ENCODE measurements at regions not wholly inside any gene's neighbourhood (a gene's known extent, or its start where the extent isn't known, plus 50 kb on each side); places are given as distances from the start of the nearest gene placed in this dataset.
"Not testable (repeated sequence)": the region's sequence is repeated elsewhere in the genome, so short reads cannot be mapped to it uniquely, and the experiment has no call there.

DNA sequence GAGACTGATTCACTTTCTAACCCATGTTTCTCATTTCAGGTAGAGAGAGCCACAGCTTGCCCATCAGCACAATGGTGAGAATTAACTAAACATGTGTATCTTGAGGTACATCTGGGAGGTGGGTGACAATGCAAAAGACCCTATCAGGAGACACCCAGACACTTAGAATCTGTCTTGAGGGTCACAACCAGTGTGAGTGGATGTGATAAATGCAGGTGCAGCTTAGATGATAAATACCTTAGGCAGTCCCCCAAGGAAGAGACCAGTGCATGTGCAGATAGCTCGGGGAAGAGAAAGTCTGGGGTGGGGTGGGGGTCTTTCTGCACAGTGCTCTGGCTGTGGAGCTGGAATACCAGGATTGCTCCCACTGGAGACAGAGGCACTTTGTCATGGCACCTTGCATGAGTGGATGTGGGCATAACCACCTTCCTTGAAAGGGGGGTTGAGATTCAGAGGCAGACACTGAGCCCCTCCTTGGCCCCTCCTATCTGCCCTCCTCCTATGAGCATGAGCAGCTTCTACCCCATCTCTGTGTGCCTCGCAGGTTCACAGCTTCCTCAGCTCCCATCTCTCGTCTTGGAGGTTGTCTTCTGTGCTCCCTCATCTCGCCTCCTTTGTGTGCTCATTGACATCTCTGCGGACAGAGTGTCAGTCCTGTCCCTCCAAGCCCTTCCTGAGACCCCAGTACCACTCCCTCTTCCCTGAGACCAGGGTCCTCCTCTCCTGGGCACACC, 349.8 kb downstream of the TCERG1L start:
- DNase-seq, result no peak

DNA sequence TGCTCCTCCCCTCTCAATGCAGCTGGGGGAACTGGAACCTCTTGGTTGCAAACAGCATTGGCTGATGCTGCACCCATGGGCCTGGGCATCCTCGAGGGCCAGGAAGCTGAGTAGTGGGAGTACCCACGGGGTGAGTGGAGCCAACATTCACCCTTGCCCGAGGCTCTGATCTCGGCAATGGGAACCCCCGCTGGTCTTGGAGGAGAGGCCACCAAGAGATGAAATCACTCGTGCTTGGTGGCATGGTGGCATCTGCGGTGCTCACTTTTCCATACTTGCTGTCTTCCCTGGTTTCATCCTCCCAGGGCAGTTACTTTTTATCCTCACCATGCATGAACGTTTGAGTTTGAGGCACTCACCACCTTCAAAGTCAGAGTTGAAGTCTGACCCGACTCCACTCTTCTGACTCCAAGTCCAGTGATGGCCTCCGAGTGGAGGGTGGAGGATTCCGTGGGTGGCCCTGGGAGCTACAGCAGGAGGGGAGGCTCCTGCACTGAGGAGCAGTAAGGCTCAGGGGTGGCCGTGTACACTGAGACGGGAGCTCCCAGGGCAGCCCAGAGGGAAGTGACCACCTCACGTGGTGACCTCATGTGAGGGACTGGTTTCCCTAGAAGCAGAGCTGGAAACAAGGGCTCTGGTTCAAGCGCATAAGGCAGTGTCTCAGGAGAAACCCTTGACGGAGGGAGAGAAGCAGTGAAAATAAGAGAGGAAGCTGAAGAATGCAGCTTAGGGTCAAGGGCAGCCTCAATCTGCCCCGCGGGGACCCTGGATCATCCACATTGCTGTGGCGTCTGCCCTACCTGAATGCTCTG, 349.1 kb downstream of the TCERG1L start:
- no peak for DNase-seq

DNA sequence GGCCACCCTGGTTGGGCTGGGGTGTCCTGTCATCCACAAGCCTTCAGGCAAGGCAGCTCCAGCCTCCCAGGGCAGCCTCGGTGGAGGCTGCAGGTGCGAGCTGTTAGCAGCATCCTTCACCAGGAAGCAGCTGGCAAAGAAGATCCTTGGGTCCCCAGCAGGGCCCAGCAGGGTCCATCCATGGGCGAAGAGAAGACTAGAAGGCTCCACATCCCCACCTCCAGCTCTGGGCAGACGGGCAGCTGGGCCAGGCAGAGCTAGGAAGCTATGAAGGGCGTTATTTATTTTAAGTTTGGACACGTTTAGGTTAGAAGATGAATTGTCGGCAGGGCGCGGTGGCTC, 348.5 kb downstream of the TCERG1L start:
- no peak for DNase-seq

DNA sequence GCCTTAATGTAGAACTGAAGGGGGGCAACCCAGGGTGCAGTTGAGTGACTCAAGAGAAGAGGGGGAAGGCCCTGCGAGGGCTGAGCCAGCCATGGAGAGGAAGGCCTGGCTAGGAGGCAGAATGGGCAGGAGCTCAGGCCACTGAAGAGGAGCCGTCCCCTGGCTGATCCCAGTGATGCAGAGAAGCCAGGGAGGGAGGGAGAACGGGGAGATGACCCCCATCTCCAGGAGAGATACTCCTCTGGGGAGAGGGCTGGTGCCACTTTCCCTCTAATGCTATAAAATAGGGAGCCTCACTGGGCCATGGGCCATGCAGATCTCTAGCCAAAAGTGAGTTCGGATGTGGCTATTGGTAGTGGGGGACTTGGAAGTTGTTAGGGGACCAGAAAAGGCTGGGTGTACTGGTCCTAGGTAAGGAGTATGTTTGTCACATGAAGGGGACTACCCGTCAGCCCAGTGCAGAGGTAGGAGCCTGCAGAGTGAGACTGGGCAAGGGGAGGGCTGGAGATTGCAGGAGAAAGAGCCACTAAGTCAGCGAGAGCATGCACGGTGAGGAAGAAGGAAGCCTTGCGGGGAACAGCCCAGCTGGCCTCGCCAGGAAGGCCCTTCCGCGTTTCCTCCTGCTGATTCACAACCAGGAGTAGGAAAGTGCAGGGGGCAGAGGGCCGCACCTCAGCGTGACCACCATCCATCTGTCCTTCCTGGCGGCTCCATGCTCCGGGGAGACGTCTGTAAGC, 347.6 kb downstream of the TCERG1L start:
- DNase-seq, result no peak

DNA sequence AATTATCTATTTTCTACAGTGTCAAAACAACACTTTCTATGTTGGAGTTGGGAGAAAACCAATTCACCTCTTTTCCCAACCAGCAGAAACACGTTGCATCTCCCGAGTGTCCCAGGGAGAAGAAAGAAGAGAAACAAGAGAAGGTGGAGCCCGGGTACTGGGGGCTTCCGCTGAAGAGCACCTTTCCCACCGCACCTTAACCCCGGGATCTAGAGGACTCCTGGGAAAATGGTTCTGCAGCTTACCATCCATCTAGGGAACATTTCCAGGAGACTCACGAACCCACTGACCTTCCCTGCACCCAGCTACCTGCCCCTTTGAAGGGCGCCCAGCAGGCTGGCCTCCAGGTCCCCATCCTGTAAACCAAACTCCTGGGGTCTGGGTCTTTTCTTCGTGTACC, 346.8 kb downstream of the TCERG1L start:
- no peak for DNase-seq

DNA sequence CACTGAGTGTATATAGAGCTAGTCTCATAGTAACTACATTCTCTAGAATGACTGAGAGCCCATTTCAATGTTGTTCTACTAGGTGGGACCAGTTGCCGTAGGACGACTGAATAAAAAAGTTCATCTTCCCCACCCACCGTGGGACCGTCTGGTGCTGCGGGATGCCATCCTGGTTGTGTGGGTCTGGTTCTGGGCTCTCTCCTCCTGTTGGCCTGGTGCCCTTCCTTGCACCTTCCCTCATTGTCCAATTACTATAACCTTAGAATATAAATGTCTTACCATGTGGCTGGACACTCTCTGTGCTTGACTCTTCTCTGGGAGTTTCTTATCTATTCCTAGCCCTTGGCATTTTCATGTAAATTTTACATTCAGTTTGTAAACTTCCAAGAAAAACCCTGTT, 344.4 kb downstream of the TCERG1L start:
- no peak for DNase-seq

DNA sequence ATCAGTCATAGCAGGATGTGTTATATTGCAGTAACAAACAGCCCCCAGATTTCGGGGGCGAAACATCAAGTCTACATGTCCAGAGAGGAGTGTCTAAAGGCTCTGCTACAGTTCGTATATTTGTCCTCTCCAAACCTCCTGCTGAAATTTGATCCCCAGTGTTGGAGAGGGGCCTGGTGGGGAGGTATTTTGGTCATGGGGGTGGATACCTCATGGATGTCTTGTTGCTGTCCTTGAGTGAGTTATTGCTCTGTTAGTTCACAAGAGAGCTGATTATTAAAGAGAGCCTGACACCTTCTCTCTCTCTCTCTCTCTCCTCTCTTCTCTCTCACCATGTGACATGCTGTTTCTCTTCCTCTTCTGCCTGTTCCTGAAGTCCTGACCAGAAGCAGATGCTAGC, 343.7 kb downstream of the TCERG1L start:
- DNase-seq, result no peak

DNA sequence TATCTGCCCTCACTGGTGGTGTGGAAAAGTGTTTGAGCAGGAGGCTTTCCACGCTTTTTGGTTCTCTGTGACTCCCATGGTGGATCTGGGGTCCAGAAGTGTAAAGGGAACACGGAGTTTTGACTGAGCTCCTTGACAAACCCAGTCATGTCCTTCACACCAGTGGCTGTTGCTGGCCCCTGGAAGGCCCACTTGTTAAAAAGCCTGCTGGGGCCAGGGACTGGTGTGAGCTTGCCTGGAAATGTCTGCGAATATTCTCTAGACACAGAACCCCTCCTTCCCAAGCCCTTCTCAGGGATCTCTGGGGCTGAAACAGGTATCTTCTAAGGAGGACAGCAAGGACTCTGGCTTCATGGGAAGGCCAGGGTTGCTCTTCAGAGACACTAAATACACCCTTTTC, 343.0 kb downstream of the TCERG1L start:
- DNase-seq, result no peak

DNA sequence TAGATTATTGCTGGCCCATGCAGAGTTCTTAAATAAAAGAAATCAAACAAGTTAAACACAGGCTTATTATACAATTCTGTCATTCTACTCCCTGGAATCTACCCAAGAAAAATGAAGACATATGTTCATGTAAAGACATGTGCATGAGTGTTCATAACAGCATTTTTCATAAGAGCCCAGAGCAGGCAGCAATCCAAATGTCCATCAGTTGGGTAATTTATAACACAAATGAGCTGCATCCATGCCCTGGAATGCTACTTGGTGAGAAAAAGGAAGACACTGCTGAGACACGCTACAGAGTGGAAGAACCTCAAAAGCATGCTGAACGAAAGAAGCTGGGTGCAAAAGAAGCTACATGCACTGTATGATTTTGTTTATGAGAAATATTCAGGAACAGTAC, 342.6 kb downstream of the TCERG1L start:
- DNase-seq, result no peak

DNA sequence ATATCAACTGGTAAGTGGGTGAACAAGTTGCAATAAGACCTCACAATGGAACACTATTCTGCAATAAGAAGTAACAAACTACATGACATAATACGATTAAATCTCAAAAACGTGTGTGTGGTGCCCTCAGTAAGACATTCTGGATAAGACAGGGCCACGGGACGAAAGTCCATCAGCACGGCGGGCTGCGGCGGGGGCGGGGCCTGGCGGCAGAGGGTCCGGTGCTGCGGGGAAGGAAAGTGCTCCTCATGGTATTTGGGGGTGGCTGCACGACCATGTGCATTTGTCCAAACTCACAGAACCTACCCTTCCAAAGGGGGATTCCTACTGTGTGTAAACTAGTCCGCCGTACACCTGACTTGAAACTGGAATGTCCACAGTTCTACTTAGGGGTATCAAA, 341.8 kb downstream of the TCERG1L start:
- DNase-seq, result no peak

DNA sequence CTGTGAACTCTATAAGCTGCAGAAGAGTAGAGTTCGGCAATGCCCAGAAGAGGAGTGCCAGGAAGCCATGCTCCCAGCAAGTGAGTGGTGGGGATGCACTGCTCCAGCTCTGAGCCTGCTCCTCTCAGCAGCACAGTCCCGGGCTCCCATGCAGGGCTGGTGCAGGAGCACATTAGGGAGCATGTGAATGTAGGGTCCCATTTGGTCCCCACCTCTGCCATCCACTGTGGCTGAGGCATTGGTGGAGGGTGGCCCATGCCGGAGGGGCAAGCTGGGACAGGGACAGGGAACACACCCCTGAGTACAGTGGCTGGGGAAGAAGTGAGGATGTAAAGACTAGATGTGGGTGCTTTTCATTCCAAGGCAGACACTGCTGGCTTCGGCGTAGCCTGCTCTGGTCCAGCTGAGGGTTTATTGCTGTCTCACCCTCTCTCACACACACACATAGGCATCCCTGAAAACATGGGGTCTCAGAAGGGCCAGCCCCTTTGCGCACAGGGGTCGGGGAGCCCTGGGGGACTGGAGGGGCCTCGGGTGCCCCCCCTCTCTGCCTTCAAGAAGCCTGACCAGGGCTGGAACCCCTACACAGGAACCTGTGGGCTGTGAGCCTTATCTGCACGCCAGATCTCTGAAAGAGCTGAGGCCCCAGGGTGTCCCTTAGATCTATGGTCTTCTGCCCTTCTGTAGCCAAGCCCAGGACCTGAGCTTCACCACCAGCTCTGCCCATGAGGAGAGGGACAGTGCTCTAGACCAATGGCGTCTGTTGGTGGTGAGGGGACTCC, 341.0 kb downstream of the TCERG1L start:
- no peak for DNase-seq

DNA sequence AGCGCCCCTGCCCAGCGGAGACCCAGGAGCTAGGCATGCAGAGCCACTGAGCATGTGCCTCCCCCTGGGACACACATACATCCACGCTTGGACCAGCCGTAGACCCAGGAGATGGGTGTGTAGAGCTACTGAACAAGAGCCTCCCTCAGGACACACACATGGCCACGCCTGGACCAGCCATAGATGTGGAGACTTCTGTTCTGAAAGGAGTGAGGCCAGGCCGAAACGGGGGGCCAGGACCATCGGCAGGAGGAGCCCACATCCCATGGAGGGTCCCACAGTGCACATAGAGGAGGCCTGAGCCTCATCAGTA, 340.4 kb downstream of the TCERG1L start:
- no peak for DNase-seq

DNA sequence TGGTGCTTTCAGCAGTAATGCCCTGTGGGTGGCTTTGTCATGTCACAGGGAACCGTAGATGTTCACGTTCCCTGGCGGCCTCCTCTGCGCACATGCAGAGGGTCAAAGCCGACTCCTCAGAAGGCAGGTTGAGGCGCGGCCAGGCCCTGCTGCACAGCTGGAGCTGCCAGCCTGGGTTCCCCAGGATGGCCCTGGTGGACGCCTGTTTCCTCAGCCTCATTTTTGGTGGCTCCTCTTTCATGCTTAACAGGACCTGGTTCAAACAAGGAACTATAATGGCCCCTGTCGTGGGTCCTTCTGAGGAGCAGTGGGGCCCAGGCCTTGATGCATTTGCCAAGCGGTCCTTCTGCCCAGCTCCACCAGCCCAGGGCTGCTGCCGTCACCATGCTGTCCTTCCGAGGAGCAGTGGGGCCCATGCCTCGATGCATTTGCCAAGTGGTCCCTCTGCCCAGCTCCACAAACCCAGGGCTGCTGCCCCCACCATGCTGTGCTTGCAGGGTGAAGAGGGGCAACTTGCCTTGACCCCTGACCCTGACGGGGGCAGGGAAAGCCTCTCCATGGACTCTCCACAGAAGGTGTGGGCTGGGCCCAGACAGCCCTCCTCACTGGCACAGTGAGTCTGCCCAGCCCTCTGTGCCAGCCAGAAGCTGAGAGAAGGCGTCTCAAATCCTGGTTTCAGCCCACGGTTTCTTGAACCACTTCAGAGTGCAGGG, 338.2 kb downstream of the TCERG1L start:
- no peak for DNase-seq

DNA sequence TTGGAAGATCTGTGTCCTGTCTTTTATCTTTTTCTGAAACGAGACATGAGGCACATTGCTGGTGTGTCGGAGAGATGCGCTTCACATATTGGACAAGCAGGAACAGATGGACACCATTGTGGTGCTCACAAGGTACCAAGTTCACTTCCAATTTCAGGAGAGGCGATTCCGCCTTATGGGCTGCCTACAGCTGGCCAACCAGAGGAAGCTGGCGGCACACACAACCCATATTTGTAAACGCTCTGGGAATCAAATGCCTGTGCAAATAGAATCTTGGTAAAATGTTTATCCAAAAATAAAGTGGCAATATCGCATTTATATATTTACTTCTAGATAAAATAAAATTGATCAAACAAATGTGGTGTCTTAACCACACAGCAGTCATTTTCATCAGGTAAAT, 337.4 kb downstream of the TCERG1L start:
- DNase-seq, result no peak

DNA sequence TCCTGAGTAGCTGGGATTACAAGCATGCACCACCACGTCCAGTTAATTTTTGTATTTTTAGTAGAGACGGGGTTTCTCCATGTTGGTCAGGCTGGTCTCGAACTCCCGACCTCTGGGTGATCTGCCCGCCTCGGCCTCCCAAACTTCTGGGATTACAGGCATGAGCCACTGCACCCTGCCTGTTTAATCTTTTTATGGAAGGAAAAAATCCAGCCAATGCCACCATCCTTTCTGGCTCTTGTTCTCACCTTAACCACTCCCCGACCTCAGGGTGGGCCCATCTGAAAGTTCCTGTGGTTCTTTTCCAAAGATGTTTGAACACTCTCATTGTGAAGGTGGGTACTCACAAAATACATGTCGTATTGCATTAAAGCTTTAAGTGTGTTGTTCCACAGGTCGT, 336.2 kb downstream of the TCERG1L start:
- DNase-seq, result not testable (repeated sequence)

DNA sequence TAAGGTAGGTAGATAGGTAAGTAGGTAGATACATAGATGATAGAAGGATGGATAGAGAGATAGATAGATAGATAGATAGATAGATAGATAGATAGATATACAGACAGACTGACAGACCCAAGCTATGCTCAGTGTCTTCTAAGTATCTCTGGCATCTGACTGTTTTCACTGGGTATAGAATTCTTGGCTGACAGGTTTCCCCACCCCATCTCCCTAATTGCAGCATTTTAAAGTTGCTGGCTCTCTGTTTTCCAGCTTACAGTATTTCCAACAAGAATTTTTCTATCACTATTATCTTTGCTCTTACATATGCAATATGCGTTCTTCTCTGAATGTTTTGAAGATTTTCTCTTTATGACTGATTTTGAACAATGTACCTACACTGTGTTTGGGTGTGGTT, 328.7 kb downstream of the TCERG1L start:
- no peak for DNase-seq

DNA sequence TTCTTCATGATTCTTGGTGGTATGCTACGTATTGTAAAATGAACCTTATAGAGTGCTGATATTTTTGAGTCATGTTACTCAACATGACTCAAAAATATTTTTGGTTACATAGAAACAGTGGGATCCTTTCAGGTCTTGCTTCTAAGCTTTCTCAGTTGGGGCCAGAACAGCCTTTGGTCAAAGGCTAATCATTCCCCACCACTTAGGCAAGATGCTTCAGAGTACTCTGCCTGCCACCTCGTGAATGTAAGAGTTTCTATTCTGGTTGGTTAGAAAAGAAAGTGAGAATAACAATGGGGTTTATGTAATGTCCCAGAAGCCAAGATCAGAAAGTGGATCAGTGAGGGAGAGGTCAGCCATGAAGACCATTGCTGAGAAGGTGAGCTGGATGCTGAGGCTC, 327.8 kb downstream of the TCERG1L start:
- DNase-seq, result no peak

DNA sequence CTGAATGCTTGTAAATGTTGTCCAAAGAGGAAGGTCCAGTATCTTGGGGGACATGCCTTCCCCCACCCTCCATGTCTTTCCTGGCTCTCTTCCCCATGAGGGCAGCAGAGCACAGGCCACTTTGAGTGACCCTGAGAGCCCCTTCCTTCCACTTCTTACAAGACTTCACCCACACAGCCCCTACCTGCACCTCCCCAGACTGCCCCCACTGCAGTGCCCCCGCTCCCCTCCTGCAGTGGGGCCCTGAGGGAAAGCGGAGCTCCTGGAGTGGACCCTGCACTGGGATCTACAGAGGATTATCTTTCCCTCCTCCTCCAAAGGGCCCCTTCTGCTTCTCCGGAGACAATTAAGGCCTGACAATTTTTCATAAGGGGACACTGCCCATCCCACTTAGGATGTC, 326.8 kb downstream of the TCERG1L start:
- DNase-seq, result no peak

DNA sequence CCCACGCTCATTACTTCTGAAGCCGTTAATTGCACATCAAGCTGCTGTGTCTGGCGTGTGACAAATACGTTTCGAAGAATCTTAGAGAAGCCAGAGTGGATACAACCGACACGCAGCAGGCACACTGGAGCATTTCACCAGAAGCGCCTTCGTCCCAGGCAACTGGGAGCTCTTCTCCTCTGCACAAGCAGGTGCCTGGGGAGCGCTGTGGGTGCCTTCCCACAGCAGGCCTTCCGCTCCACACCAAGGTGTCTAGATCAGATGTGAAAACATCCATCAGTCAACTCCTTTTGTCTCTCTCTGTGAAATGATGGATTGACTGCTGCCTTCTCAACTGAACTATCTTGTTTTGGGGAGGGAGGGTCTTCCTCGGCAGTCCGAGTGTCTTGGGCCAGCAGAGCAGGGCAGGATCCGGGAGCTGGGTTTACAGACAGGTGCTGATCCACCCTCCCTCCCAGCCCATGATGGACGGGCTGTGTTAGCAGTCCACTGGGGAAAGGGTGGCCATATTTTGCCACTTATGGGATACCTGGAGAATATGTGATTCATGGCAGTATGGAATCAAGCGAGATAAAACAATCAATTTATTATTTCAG, 326.3 kb downstream of the TCERG1L start:
- no peak for DNase-seq

DNA sequence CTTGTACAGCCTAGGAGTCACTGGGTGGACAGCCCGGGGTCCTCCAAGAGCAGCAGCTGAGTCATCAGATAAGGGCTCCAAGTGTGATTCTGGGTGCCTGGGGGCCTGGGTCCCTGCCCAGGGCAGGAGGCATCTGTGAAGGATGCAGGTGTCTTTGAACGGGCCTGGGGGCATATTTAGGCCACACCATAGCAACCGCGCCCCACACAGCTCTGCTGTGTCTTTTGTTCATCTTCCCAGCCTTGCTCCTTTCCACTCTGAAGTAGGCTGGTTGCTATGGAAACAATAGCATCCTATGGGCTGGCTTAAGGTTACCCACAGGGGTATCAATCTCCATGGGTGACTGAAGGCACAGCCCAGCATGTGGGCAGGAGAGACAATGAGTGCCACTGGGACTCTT, 324.7 kb downstream of the TCERG1L start:
- DNase-seq, result no peak

DNA sequence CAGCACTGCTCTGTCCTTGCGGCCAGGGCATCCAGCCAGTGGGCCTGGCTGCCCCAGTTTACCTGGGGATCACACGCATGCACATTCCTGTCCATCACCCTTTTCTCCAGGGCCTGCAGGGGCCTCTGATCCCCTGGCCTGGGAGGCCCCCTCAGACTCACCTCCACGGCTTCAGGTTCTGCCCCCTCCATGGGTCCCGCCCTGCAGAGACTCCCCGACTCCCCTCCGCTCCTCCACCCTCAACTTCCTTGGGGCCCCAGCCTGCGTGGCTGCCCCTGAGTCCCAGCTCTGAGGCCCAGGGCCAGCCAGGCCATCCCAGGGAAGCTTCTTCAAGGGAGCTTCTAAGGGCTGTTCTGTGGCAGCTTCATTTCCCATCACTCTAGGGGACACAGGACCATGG, 324.1 kb downstream of the TCERG1L start:
- no peak for DNase-seq

DNA sequence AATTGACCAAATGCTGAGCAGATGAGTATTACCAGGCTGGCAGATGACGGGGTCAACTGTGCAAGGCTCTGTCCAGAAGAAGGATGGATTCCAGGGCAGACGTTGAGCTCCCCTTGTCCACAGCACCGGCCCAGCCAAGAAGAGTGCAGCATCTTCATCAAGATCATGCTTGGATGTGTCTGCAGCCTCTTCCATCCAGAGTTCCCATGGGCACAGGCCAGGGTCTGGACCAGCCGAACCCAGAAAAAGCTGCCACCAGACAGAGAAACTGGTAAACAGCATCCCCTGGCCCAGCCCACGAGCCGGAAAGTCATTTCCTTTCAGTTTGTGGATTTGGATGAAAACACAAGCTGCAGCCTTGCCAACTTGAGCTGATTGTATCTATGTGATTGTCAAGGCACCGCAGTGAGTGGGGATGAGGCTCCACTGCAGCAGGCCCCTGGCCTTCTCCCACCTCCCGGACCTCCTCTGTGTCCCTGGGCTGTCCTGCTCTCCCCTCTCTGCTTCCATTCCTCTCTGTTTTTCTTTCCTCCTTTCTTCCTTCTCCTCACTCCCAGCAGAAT, 321.8 kb downstream of the TCERG1L start:
- no peak for DNase-seq

Measured in activated CD4-positive, alpha-beta T cell treated with anti-CD3 and anti-CD28 coated beads for 1 hour (primary cell).